Stromal cell of bone marrow (primary cell): ENCODE measurements at regions not wholly inside any gene's neighbourhood (a gene's known extent, or its start where the extent isn't known, plus 50 kb on each side); places are given as distances from the start of the nearest gene placed in this dataset.

Source experiments
- DNase-seq: peaks from one replicate; pipeline ENCODE4 v3.0.0-alpha.2; 2012; ENCODE audit warnings: low read depth

DNA sequence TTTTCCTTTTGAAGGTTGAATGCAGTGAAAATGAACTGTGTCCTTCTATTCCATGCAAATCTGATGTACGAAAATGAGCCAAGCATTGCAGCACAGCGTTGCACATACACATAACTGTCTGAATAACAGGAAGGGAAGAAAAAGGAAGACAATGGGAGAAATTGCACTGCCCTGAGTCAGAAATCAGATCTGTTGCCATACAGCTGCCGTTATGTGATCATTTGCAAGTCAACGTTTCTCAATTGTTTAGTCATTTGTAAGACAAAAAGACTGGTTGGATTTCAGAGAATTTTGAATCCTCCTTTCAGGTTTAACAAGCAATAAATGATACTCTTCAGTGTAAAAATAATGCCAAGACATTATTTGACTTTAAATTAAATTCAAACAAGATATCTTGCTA, 284.1 kb downstream of the DSEL start:
- DNase-seq = peak; percentile 44

DNA sequence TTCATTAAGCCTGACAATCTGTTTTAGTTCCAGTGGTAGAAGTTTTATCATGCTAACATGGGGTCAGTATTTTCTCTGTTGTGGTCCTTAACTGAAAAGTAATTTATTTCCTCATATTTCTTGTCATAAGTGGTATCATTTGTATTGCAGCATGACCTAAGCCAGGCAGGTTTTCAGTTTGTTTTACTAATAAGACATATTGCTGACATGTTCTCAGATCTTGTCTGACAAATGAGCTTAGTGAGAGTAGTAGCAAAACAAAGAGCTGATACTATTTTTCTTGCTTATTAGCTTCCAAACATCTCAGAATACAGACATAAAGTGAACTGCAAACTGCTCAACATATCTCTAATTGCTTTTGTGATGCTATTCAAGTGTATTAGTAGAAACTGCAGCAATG, 293.6 kb downstream of the DSEL start:
- DNase-seq = no peak

DNA sequence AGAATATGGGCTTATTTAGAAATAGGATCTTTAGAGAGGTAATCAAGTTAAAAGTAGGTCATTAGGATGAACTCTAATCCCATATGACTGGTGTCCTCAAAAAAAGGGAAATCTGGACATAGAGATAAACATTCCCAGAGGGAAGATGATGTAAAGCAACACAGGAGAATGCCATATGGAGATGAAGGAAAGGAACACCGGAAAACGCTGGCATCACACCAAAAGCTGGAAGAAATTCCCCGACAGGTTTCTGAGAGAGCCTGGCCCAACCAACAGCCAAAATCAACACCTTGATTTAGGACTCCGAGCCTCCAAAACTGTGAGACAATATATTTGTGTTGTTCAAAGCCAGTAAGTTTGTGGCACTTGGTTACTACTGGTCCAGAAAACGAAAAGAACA, 296.7 kb downstream of the DSEL start:
- no peak for DNase-seq

DNA sequence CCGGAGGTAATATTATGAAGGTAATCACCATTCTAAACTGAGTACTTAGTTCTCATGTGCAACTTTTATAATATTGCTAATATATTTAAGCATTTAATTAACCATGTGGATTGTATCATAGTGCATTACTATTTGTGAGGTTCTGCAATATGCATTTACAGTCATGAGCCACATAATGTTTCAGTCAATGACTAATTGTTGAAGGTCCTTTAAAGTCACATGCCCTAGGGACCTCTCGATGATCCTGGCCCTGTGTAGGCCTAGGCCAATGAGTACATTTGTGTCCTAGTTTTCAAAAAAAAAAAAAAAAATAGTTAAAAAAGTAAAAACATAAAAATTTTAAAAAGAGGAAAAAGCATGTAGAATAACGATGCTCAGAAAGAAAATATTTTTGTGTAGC, 298.0 kb downstream of the DSEL start:
- no peak for DNase-seq

DNA sequence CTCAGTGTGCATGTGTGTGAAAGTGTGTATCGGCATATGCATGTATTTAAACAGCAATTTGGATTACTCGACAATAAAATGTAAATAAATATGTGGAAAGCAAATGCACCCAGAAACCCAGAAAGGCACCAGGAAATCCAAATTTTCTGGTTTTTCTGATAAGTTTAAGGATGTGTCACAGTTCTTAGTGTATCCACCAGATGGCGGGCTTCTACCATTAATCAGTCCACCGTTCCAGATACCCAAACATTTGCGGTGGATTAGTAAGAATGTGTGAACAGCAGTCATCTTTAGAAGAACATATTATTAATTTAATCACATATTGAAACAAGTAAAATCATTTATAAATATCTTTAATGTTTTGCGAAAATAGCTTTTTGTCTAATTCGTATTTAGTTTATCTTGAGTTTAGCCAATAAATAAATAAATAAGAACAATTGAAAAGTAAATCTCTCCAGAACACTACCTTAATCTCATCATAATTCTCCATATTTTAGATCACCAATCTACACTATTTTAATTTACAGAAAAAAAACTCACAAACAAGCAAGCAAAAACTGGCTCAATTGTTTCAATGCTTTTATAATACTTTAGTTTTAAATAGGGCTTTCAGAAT, 298.9 kb downstream of the DSEL start:
- peak; percentile 47 for DNase-seq

DNA sequence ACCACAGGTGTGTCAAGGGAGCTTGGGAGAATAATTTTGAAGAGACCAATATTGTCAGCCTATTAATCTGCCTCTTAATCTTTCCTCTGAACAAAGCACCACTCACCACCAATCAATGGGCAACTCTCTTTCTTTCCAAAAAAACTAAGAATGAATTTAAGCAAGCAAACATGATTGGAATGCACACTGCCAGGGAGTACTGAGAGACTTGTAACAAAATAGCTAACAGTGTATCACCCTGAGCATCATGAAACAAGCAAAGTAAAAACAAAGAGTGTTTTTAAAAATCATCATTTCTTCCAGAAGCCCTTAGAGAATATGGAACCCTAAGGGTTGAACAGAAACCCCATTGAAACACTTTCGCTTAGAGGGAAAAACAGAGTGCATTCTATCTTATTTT, 299.7 kb downstream of the DSEL start:
- DNase-seq = no peak

DNA sequence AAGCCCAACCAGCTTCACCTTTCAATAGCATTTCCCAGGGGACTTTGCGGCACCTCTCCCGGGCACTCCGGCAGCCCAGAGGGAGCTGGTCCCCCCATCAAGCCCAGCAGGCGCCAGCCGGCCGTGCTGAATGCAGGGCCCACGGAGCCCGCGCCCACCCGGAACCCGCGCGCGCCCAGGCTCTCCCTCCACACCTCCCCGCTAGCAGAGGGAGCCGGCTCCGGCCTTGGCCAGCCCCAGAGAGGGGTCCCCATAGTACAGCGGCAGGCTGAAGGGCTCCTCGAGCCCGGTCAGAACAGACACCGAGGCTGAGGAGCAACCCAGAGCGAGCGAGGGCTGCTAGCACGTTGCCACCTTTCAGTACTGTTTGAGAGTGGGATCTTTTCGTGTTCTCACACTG, 300.8 kb downstream of the DSEL start:
- DNase-seq = no peak

DNA sequence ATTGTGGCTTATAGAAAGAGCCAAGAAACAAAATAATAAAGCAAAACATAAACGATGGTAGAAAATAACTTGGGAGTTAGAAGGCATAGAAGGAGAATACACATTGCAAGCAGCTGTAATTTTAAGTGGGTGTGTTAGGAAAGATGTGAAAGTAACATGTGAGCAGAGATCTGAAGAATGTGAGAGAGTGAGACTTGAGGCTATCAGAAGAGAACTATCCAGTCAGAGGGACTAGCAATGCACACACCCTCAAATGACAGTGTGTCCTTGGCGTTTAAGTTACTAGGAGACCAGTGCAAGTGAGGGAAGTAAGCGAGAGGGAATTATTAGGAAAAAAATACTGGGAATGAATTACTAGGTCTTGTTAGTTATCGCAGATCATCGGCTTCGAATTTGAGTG, 304.9 kb downstream of the DSEL start:
- DNase-seq = no peak

DNA sequence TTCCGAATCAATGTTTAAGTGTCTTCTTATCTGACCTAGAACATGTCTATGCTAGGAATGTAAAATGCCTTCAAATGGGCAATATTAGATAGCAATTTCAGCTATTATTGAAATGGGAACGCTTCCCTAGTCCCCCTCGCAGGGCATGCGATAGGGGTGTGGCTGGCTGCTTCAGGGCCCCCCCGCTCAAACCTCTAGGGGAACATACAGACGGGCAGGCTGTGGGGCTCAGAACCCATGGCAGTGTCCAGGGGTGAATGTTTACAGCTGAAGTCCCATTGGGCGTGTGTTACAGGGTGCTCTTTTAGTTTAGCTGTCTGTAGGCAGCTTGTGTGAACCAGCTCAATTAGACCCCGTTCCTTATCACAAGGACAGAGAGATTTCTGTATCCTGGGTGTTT, 315.9 kb downstream of the DSEL start:
- no peak for DNase-seq

DNA sequence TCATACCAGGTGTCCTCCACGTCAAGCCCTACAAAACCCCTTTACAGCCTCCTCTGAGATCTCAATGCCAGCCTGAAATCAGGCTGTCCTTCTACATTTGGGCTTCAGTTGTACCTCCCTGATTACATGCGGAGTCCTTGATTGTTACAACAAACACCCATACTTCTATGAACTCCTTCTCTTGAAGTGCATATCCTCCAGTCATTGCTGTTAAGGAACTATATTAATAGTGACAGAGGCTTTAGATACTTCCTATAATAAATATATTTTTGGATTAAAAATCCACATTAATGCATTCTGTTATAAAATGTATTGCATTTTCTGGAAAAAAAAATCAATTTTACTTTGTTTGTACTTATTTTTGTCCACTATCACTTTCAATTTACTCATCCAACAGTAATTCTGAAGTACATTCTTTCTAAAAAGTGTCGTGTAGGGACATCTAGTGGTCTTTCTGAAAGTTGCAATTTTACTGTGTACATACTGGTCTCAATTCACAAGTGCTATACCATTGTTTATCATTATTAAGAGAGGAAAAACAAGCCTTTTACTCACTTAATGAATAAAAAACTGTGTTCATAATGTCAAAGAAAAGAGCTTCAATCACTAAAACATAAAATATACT, 316.4 kb downstream of the DSEL start:
- peak; percentile 42 for DNase-seq

DNA sequence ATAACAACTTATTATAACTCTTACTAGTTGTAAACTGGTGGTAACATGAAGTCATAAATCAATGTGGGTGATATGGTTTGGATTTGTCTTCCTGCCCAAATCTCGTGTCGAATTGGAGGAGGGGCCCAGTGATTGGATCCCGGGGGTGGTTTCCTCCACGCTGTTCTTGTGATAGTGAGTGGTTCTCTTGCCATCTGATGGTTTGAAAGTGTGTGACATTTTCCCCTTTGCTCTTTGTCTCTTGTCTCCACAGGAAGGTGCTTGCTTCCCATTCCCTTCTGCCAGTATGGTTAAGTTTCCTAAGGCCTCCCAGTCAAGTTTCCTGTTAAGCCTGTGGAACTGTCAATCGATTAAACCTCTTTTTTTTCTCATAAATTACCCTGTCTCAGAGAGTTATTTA, 321.6 kb downstream of the DSEL start:
- no peak for DNase-seq

DNA sequence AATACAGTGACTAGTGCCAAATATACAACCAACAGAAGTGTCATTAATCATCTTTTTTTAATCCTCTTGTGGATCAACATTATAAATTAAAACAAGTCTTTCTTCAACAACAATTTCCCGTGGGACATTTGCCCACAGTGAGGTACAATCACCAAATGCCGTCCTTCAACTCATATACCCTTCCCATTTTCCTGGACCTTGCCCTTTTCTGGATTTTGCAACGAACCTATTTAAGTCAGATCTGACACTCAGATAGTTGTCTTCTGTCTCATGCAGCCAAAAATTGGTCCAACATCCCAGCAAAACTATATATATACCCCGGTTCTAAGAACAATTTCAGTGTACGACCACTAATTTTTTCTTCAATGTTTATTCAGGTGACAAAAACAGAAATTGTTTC, 324.0 kb downstream of the DSEL start:
- DNase-seq = no peak

DNA sequence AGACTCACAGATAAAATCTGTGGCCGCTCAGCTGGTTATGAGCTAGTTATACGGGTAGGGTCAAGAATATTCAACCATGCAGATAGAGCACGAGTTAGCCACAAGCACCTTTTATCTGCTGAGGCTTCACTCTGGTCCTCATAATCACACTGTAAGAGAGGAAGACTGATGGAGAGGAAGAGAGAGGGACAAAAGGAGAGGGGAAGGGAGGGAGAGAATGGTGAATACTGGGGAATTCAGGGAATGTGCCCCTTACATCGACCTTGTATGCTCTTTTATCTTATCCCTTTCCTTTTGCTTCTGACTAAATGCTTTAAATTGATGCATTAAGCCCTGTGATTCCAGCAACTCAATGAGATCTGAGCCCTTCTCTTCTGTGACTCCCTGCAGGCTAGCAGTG, 333.1 kb downstream of the DSEL start:
- no peak for DNase-seq

DNA sequence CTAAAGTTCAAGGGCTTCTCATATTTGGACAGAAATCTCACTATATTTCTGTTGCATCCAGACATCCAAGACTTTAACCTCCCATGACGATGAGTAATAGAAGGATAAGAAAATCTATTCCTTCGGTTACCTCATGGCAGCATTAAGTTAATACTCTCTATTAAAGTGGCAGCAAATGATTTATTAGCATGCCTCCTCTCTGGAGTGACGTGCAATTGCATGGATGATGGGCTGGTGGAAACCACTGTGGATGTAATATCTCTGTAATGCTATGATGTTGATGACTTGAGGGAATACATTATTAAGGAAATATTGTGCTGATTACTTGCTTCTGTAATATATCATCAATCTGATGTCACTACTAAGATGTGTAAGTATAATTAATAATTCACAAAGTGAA, 336.8 kb downstream of the DSEL start:
- DNase-seq = no peak

DNA sequence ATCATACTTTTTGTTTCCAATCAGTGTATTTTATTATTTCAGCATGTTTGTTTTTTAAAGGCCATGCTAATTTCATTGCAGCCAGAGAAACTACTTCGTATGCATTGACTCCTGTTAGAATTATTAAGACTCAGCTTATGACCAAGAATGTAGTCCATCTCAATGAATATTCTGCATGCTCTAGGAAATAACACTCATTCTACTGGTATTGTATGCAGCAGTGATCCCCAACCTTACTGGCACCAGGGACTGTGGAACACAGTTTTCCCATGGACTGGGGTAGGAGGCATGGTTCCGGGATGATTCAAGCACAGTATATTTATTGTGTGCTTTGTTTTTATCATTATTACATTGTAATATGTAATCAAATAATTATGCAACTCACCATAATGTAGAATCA, 356.9 kb downstream of the DSEL start:
- no peak for DNase-seq

DNA sequence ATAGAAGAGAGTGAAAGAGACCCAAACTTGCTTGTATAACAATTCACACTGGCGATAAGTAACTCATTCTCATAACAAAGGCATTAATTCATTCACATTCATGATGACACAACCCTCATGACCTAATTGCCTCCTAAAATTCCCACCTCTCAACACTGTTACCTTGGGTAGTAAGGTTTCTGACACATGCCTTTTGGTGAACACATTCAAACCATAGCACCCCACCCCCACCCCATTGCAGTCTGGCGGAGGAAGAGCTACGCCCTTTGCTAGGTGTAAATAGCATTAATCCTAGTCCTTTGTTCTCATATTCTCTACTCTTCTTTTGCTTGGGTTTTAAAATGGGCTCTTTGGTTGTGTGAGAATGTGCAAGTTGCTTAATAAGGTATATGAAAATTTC, 361.5 kb downstream of the DSEL start:
- DNase-seq = no peak

DNA sequence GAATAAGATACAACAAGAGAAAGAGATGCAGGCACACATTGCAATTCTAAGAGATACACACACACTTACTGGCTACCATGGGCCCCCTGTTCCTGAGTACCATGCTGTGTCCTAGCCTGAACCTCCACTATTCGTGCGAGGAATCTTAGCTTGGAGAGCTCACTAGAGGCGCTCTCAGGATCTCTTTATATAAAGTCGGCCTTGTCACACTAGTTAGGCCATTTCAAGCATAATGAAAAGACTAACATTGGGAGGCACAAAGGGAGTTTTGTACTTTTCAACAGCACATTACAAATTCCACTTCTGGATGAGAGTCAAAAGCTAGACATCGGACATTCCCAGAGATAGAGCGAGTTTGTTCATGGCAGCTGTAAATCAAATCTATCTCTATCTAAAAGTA, 365.2 kb downstream of the DSEL start:
- DNase-seq = no peak

DNA sequence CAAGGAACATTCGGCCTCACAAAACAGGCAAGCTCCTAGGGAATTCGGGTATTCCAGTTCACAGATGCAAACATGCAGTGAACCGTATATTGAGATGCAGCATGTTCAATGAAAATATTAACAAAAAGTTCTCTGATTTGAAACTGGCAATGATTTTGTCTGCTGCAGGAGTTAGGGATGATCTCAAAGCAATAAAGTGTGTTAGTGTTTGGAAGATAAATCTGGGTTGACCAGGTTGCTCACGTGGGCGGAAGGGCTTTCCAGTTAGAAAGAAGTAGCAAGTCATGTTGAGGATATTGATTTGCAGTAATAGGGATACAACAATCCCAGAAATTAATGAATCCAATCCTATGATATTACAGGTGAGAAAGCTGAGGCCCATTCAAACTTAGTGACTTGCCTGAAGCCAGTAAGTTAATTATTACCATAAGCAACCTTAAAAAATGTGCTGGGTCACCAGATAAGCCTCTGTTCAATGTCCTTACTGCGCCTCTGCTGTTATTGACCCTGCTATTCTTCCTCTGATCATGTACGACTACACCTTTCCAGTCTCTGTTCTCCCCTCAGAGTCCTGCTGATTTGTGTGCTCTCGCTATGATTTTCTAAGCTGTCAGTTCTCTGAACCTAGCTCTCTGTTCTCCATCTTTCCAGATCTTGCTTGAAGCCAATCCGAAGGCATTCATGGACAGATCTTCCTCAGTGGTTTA, 370.8 kb downstream of the DSEL start:
- DNase-seq = no peak

DNA sequence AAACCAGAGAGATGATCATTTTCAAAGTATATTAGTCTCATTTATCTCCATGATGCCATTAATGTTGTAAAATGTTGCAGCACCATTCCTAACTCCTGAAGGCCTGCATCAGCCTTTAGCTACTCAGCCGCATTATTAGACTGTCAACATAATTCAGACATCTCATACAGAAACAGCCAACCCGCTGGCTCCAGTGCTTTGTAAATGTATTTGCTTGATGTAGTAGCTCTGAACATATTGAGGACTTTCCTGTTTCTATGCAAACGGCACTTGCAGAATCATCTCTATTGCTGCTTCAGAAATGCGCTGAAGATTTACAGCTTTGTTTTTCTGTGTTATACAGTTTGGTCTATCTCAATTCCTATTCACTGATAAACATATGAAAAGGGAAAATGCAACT, 372.2 kb downstream of the DSEL start:
- DNase-seq = no peak

DNA sequence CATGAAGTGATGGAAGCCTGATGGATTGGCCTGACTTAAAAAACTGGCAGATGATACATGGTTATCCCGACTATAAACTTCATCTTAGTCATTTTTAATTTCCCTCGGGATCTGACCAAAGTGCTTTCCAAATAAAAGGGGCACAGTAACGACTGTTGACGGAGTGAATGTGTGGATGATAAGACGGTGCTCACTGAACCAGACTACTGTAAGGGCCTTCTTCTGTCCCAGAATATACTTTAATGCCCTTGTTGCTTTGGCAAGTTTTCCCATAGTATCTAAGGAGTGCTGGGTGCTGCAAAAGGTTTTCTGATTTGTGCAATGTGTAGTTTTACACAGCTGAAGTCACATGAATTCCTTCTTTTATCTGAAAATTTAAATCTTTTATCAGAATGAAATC, 373.5 kb downstream of the DSEL start:
- DNase-seq = no peak

DNA sequence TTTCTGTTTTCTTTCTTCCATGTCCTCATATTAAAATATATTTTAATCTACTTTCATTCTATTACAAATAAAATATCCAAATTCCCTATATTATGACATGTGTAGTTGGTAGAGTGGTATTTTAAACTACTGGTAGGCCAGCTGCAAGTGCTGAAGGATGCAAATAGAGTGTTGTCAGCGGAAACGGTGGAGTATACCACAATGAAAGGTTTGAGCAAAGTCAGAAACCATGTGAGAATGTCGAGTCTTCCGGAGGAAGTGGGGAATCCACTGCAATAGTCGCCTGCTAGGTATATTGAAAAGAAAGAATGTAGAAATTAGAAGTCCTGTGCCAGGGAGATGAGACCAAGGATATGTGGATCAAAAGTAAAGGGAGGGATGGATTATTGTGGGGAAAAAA, 373.9 kb downstream of the DSEL start:
- no peak for DNase-seq

DNA sequence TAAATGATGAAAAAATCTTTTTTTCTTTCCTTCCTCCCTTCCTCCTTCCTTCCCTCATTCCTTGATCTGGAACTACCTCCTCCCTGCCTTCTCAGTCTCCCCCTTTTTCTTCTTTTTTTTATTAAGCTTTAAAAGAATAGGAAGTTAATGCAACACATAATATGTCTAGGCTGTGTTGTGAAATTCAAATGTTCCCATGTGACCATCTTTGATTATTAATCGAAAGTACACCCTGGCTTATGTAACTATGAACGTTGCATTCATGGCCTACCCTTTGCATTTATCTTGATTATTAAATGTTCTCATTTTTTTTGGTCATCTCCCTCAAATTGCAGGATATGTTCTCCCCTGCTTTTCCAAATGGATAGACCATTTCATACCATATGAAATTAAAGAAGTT, 376.0 kb downstream of the DSEL start:
- DNase-seq = no peak

DNA sequence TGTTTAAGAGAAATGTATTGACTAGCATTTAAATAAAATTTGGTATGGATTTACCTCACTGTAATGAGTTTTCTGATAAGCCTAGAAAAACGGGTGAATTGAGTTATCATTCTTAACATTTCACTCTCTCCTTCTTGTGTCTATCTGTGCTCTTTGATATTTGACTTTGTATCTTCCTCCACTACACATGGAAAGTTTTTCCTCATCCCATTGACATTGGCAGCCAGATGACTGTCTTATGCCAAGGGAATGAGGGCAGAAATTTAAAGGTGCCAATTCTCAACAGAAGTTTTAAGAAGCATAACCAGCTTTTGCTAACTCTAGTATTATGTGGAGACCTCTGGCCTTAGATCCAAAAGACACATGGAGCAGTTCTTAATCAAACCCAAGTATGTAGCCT, 376.6 kb downstream of the DSEL start:
- DNase-seq = no peak

DNA sequence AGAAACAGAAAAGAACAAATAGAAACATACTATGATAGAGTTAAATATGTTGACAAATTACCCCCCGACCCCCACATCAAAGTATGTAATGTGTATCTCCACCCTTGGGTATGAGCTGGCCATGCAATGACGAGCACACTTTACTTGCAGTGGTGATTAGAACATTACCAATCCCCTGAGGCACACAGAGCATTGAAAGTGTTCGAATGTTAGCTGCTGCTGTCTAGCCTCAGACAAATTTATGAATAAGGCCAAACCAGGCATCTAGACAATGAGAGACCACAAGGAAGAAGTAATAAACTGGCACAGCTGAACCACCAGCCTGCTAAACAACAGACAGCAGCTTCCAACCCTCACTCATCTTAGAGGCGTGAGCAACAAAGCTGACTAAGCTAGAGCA, 380.5 kb downstream of the DSEL start:
- no peak for DNase-seq
